DND-41 (cell line): ENCODE measurements at regions not wholly inside any gene's neighbourhood (a gene's known extent, or its start where the extent isn't known, plus 50 kb on each side); places are given as distances from the start of the nearest gene placed in this dataset.

Source experiments
- ATAC-seq: fragments of 200-7000 bp; cut with Tn5 transposase; 3 replicates; pipeline ENCODE4 v1.9.1; 2021; ENCODE audit warnings: low read depth; ENCODE audit not compliant: insufficient read depth
- DNase-seq: peaks from one replicate; pipeline ENCODE4 v3.0.0-alpha.2; 2020
- H2AFZ ChIP-seq: 2 replicates; pipeline ENCODE4 v1.6.0; 2012; ENCODE audit warnings: low read depth, low read length
- H3K27ac ChIP-seq: 2 replicates; pipeline ENCODE4 v1.5.1; 2012; ENCODE audit warnings: low read length, inconsistent platforms
- H3K27me3 ChIP-seq: fragments of 200-600 bp; sonication (generic); 2 replicates; pipeline ENCODE4 v1.6.0; 2012; ENCODE audit warnings: low read length, mild to moderate bottlenecking, inconsistent platforms; ENCODE audit not compliant: insufficient read depth, poor library complexity
- H3K36me3 ChIP-seq: 2 replicates; pipeline ENCODE4 v1.5.1; 2012; ENCODE audit warnings: low read length, inconsistent platforms; ENCODE audit not compliant: insufficient read depth
- H3K4me1 ChIP-seq: 2 replicates; pipeline ENCODE4 v1.5.1; 2012; ENCODE audit warnings: mild to moderate bottlenecking, low read length; ENCODE audit not compliant: insufficient read depth
- H3K4me2 ChIP-seq: 2 replicates; pipeline ENCODE4 v1.6.0; 2012; ENCODE audit warnings: mild to moderate bottlenecking, moderate library complexity, low read length, inconsistent platforms; ENCODE audit not compliant: insufficient read depth
- H3K4me3 ChIP-seq, 2 experiments: fragments of 200-600 bp in 1 of 2; shearing (Covaris generic) in 1 of 2; 2 replicates each; pipeline ENCODE4 v1.5.1; 2012 to 2016; ENCODE audit warnings: inconsistent platforms in 2 of 2, low read length in 2 of 2, mild to moderate bottlenecking in 2 of 2, low read depth in 1 of 2, moderate library complexity in 1 of 2
- H3K79me2 ChIP-seq: 2 replicates; pipeline ENCODE4 v1.6.0; 2012; ENCODE audit warnings: low read length, inconsistent platforms; ENCODE audit not compliant: insufficient read depth
- H3K9ac ChIP-seq: 2 replicates; pipeline ENCODE4 v1.6.0; 2012; ENCODE audit warnings: low read depth, mild to moderate bottlenecking, inconsistent platforms, low read length, moderate library complexity
- H3K9me3 ChIP-seq: 2 replicates; pipeline ENCODE4 v1.5.1; 2012; ENCODE audit warnings: low read length, moderate library complexity, mild to moderate bottlenecking, inconsistent platforms; ENCODE audit not compliant: insufficient read depth, severe bottlenecking
- H4K20me1 ChIP-seq: 2 replicates; pipeline ENCODE4 v1.6.0; 2012; ENCODE audit warnings: low read length; ENCODE audit not compliant: insufficient read depth
- CTCF ChIP-seq: IDR thresholded peaks from 2 replicates; pipeline ENCODE4 v1.5.1; 2012; ENCODE audit warnings: borderline replicate concordance, low read length, moderate library complexity, mild to moderate bottlenecking; ENCODE audit not compliant: poor library complexity, severe bottlenecking; ENCODE audit errors: extremely low read depth
- EZH2 ChIP-seq: IDR thresholded peaks from 3 replicates; pipeline ENCODE4 v1.6.1; 2012; ENCODE audit warnings: borderline replicate concordance, low read depth, mild to moderate bottlenecking, moderate library complexity, low read length, inconsistent platforms; ENCODE audit not compliant: severe bottlenecking

- DNase-seq: no peak
These were observed 197.5 kb upstream of the DMRT1 start for GRCh38 chr9:643966-644365.

GRCh38 chr9:647522-647921 is 194.0 kb upstream of the DMRT1 start:
- Histone ChIP-seq H3K4me2 (no peak overlapping the region), H3K9ac (no peak overlapping the region), H3K4me3 (no peak overlapping the region), H3K36me3 (no peaks in the 10 kb centered on the region), H3K27ac (no peak overlapping the region), H4K20me1 (no peaks in the 10 kb centered on the region), H3K27me3 (no peaks in the 10 kb centered on the region), H2AFZ (no peak overlapping the region), H3K4me1 (peaks cover 24% of the 10 kb centered on the region), H3K9me3 (no peaks in the 10 kb centered on the region), H3K79me2 (no peaks in the 10 kb centered on the region)
- DNase-seq (no peak), ATAC-seq (no peak)
- no peak for TF ChIP-seq EZH2
- no peak for TF ChIP-seq CTCF

More at GRCh38 chr9:643966-644365, 197.5 kb upstream of the DMRT1 start:
- no peaks in the 10 kb centered on the region for H3K36me3 ChIP-seq
- H3K79me2 ChIP-seq: no peaks in the 10 kb centered on the region
- H4K20me1 ChIP-seq: no peaks in the 10 kb centered on the region
- H3K9ac ChIP-seq: no peak overlapping the region
- H3K9me3 ChIP-seq: no peaks in the 10 kb centered on the region
- no peak overlapping the region for H3K4me3 ChIP-seq
- no peaks in the 10 kb centered on the region for H3K27me3 ChIP-seq
- no peak overlapping the region for H3K4me2 ChIP-seq
- no peak overlapping the region for H2AFZ ChIP-seq
- H3K27ac ChIP-seq: no peak overlapping the region
- no peak for TF ChIP-seq EZH2
- no peak for TF ChIP-seq CTCF
- peaks cover 11% of the 10 kb centered on the region for H3K4me1 ChIP-seq
- ATAC-seq: no peak

GRCh38 chr9:649128-650074 is 192.1 kb upstream of the DMRT1 start:
- no peak overlapping the region for H3K4me3 ChIP-seq

More at GRCh38 chr9:649128-650074, 192.1 kb upstream of the DMRT1 start:
- peaks cover 38% of the 10 kb centered on the region for H3K4me1 ChIP-seq
- no peaks in the 10 kb centered on the region for H3K9me3 ChIP-seq
- no peaks in the 10 kb centered on the region for H4K20me1 ChIP-seq
- no peak for ATAC-seq
- TF ChIP-seq CTCF: no peak
- no peak for TF ChIP-seq EZH2
- H3K27ac ChIP-seq: peak overlapping the region; percentile 88
- H3K79me2 ChIP-seq: no peaks in the 10 kb centered on the region
- peak overlapping the region; percentile 58 for H3K4me2 ChIP-seq
- H3K36me3 ChIP-seq: no peaks in the 10 kb centered on the region
- H3K27me3 ChIP-seq: no peaks in the 10 kb centered on the region
- peak overlapping the region; percentile 50 for H3K9ac ChIP-seq
- peak overlapping the region; percentile 86 for H2AFZ ChIP-seq
- no peak for DNase-seq
